ENCODE measurements at regions not wholly inside any gene's neighbourhood (a gene's known extent, or its start where the extent isn't known, plus 50 kb on each side); places are given as distances from the start of the nearest gene placed in this dataset.

DNA sequence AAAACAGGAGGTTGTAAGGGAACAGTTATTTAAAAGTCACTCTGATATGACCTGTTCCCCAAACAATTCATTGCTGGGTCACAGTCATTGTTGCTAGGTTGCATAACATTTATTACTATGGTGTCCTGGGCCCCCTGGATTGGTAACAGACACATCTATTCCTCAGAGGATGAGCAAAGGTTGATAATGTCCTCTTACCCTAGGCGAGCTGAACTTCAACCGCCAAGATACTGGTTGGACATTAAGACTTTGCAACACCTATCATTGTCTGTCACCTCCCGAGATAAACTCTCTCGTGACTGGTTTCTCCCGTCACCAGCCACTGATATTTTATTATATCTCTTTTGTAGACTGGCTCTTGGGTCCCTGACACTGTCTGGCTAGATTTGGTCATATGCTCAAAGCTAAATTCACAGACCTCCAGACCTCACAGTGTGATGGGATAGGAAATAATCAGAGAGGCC lies 361.3 kb downstream of the ZNF521 start:
- Histone ChIP-seq H3K36me3 (ENCODE audit: insufficient read depth, low read depth, low read length) (no peaks in the 10 kb centered on the region), H3K9me3 (ENCODE audit: insufficient read depth, low read depth, low read length) (no peaks in the 10 kb centered on the region), H3K4me3 (ENCODE audit: low read length) (no peak overlapping the region), H3K27ac (ENCODE audit: low read length) (no peak overlapping the region), H3K4me1 (ENCODE audit: insufficient read depth, low read length) (peaks cover 26% of the 10 kb centered on the region; the same call in 1 of the 2 replicates), H3K27me3 (ENCODE audit: insufficient read depth, low read length) (no peaks in the 10 kb centered on the region), H3K9ac (ENCODE audit: low read depth, low read length) (no peak overlapping the region)

- Histone ChIP-seq H3K27me3 (ENCODE audit: insufficient read depth, low read length) (no peaks in the 10 kb centered on the region), H3K36me3 (ENCODE audit: insufficient read depth, low read depth, low read length) (no peaks in the 10 kb centered on the region), H3K27ac (ENCODE audit: low read length) (no peak overlapping the region), H3K4me1 (ENCODE audit: insufficient read depth, low read length) (peaks cover 19% of the 10 kb centered on the region; the same call in 1 of the 2 replicates), H3K9me3 (ENCODE audit: insufficient read depth, low read depth, low read length) (no peaks in the 10 kb centered on the region), H3K9ac (ENCODE audit: low read depth, low read length) (no peak overlapping the region), H3K4me3 (ENCODE audit: low read length) (no peak overlapping the region)
These were observed 360.6 kb downstream of the ZNF521 start for GRCh38 chr18:24991141-24992060.

DNA sequence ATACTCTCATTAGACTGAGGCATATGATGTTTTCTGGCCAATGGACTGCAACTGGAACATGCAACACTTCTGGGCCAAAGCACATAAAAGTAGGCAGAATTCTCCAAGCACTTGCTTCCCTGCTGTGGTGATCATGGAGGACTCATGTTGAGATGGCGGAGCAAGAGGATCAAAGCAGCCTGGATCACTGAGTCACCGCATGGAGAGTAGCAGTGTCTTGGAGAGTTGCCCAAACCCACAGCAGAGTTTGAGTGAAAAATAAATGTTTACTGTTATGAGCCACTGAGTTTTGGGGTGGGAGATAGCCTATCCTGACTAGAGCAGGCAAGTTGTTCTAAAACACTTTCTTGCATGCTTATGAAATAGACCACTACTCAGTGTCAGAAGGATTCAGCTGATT lies 359.5 kb downstream of the ZNF521 start:
- Histone ChIP-seq H3K27ac (ENCODE audit: low read length) (no peak overlapping the region), H3K4me3 (ENCODE audit: low read length) (no peak overlapping the region), H3K9me3 (ENCODE audit: insufficient read depth, low read depth, low read length) (no peaks in the 10 kb centered on the region), H3K36me3 (ENCODE audit: insufficient read depth, low read depth, low read length) (no peaks in the 10 kb centered on the region), H3K9ac (ENCODE audit: low read depth, low read length) (no peak overlapping the region), H3K27me3 (ENCODE audit: insufficient read depth, low read length) (no peaks in the 10 kb centered on the region), H3K4me1 (ENCODE audit: insufficient read depth, low read length) (peaks cover 9% of the 10 kb centered on the region; the same call in 1 of the 2 replicates)

DNA sequence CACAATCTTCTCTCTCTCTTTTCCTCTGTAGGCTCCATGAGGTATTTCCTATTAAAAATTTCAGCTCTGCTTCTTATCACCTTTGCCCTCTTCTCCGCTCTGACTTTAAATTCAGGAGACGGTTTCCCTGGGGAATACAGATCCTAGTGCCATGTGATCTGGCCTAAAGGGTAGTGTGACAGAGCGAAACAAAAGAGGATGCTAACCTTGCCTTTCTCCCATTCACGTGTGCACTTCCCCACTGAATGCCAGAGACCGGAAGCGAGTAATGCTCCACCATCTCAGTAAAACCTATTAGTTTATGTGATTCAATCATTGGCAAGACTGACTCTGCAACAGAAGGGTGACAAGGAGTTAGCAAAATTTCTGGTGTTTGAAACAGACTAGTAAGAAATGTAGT lies 358.3 kb downstream of the ZNF521 start:
- Histone ChIP-seq H3K9ac (ENCODE audit: low read depth, low read length) (no peak overlapping the region), H3K27me3 (ENCODE audit: insufficient read depth, low read length) (no peaks in the 10 kb centered on the region), H3K4me3 (ENCODE audit: low read length) (no peak overlapping the region), H3K27ac (ENCODE audit: low read length) (no peak overlapping the region), H3K4me1 (ENCODE audit: insufficient read depth, low read length) (no peaks in the 10 kb centered on the region), H3K36me3 (ENCODE audit: insufficient read depth, low read depth, low read length) (no peaks in the 10 kb centered on the region), H3K9me3 (ENCODE audit: insufficient read depth, low read depth, low read length) (no peaks in the 10 kb centered on the region)

GRCh38 chr18:24995056-24995455 lies 356.9 kb downstream of the ZNF521 start:
- H3K36me3 ChIP-seq (ENCODE audit: insufficient read depth, low read depth, low read length), result no peaks in the 10 kb centered on the region
- no peaks in the 10 kb centered on the region for H3K27me3 ChIP-seq (ENCODE audit: insufficient read depth, low read length)
- H3K9ac ChIP-seq (ENCODE audit: low read depth, low read length), result no peak overlapping the region
- H3K4me1 ChIP-seq (ENCODE audit: insufficient read depth, low read length), result no peaks in the 10 kb centered on the region
- peaks cover 12% of the 10 kb centered on the region; the same call in 1 of the 2 replicates for H3K9me3 ChIP-seq (ENCODE audit: insufficient read depth, low read depth, low read length)
- no peak overlapping the region for H3K27ac ChIP-seq (ENCODE audit: low read length)
- H3K4me3 ChIP-seq (ENCODE audit: low read length), result no peak overlapping the region

GRCh38 chr18:24995755-24996154 lies 356.2 kb downstream of the ZNF521 start:
- Histone ChIP-seq H3K27ac (ENCODE audit: low read length) (no peak overlapping the region), H3K36me3 (ENCODE audit: insufficient read depth, low read depth, low read length) (no peaks in the 10 kb centered on the region)

GRCh38 chr18:24999650-25000267 lies 352.2 kb downstream of the ZNF521 start:
- no peaks in the 10 kb centered on the region for H3K36me3 ChIP-seq (ENCODE audit: insufficient read depth, low read depth, low read length)
- no peaks in the 10 kb centered on the region for H3K4me1 ChIP-seq (ENCODE audit: insufficient read depth, low read length)
- H3K27ac ChIP-seq (ENCODE audit: low read length), result no peak overlapping the region
- H3K9ac ChIP-seq (ENCODE audit: low read depth, low read length), result no peak overlapping the region
- H3K9me3 ChIP-seq (ENCODE audit: insufficient read depth, low read depth, low read length), result peaks cover 12% of the 10 kb centered on the region; the same call in 1 of the 2 replicates
- no peaks in the 10 kb centered on the region for H3K27me3 ChIP-seq (ENCODE audit: insufficient read depth, low read length)
- H3K4me3 ChIP-seq (ENCODE audit: low read length), result no peak overlapping the region

More at GRCh38 chr18:24995755-24996154, 356.2 kb downstream of the ZNF521 start:
- Histone ChIP-seq H3K4me1 (ENCODE audit: insufficient read depth, low read length) (no peaks in the 10 kb centered on the region), H3K9me3 (ENCODE audit: insufficient read depth, low read depth, low read length) (peaks cover 12% of the 10 kb centered on the region; the same call in 1 of the 2 replicates), H3K4me3 (ENCODE audit: low read length) (no peak overlapping the region), H3K27me3 (ENCODE audit: insufficient read depth, low read length) (no peaks in the 10 kb centered on the region), H3K9ac (ENCODE audit: low read depth, low read length) (no peak overlapping the region)

DNA sequence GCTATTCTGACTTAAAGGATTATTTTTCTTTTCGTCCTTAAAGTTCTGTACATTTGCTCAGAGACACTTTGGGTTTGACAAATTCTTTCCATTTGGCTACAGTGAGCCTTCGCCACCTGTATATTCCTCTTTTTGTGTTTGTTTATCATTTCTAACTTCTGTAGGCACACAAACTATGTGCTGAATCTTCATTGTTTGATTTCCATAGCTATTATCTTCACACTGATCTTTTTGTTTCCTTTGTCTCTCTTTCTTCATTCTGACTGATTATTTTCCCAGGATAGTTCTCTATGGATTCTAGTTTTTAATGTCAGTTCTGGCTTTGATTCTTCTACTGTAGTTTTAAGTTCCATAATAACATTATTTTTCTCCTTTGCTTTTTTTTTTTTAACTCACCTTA lies 350.2 kb downstream of the ZNF521 start:
- H3K27me3 ChIP-seq (ENCODE audit: insufficient read depth, low read length), result no peaks in the 10 kb centered on the region
- peaks cover 7% of the 10 kb centered on the region; the same call in 1 of the 2 replicates for H3K4me1 ChIP-seq (ENCODE audit: insufficient read depth, low read length)
- no peak overlapping the region for H3K4me3 ChIP-seq (ENCODE audit: low read length)
- no peaks in the 10 kb centered on the region for H3K36me3 ChIP-seq (ENCODE audit: insufficient read depth, low read depth, low read length)
- H3K9ac ChIP-seq (ENCODE audit: low read depth, low read length), result no peak overlapping the region
- no peak overlapping the region for H3K27ac ChIP-seq (ENCODE audit: low read length)
- peaks cover 12% of the 10 kb centered on the region; the same call in 1 of the 2 replicates for H3K9me3 ChIP-seq (ENCODE audit: insufficient read depth, low read depth, low read length)

GRCh38 chr18:25005541-25006403 lies 346.2 kb downstream of the ZNF521 start:
- Histone ChIP-seq H3K4me1 (ENCODE audit: insufficient read depth, low read length) (peaks cover 7% of the 10 kb centered on the region; the same call in 1 of the 2 replicates), H3K9ac (ENCODE audit: low read depth, low read length) (no peak overlapping the region), H3K4me3 (ENCODE audit: low read length) (no peak overlapping the region), H3K27ac (ENCODE audit: low read length) (no peak overlapping the region), H3K9me3 (ENCODE audit: insufficient read depth, low read depth, low read length) (no peaks in the 10 kb centered on the region), H3K36me3 (ENCODE audit: insufficient read depth, low read depth, low read length) (no peaks in the 10 kb centered on the region), H3K27me3 (ENCODE audit: insufficient read depth, low read length) (no peaks in the 10 kb centered on the region)

GRCh38 chr18:25010623-25011374 lies 341.2 kb downstream of the ZNF521 start:
- no peak overlapping the region for H3K27ac ChIP-seq (ENCODE audit: low read length)
- H3K36me3 ChIP-seq (ENCODE audit: insufficient read depth, low read depth, low read length), result no peaks in the 10 kb centered on the region
- H3K4me1 ChIP-seq (ENCODE audit: insufficient read depth, low read length), result peaks cover 1% of the 10 kb centered on the region; the same call in 1 of the 2 replicates
- no peaks in the 10 kb centered on the region for H3K9me3 ChIP-seq (ENCODE audit: insufficient read depth, low read depth, low read length)
- no peak overlapping the region for H3K9ac ChIP-seq (ENCODE audit: low read depth, low read length)
- H3K27me3 ChIP-seq (ENCODE audit: insufficient read depth, low read length), result no peaks in the 10 kb centered on the region
- no peak overlapping the region for H3K4me3 ChIP-seq (ENCODE audit: low read length)

All from iPS-20b (cell line).